CD14-positive monocyte (primary cell): ENCODE measurements at regions not wholly inside any gene's neighbourhood (a gene's known extent, or its start where the extent isn't known, plus 50 kb on each side); places are given as distances from the start of the nearest gene placed in this dataset.

Experiments used
- DNase-seq, 3 donors: peaks; one replicate each; pipeline ENCODE4 v3.0.0-alpha.2; 2011 to 2022
- H2AFZ ChIP-seq: 2 replicates; pipeline ENCODE4 v1.6.0; 2012; ENCODE audit warnings: mild to moderate bottlenecking, low read depth, low read length, inconsistent platforms; ENCODE audit not compliant: insufficient read depth, poor library complexity, severe bottlenecking
- H3K27ac ChIP-seq, 2 donors: 1 replicate in 1 of 2; 2 replicates in 1 of 2; pipeline ENCODE4 v1.5.1; 2012 to 2013; ENCODE audit warnings: low read length in 2 of 2, control low read depth in 1 of 2, inconsistent platforms in 1 of 2, low read depth in 1 of 2, mild to moderate bottlenecking in 1 of 2
- H3K27me3 ChIP-seq, 2 donors: one replicate each; pipeline versions ENCODE4 v1.6.0 to v1.6.1; 2011 to 2013; ENCODE audit warnings: low read length in 2 of 2; ENCODE audit not compliant: control insufficient read depth in 2 of 2, insufficient read depth in 2 of 2
- H3K36me3 ChIP-seq, 2 donors: replicated peaks in 1 of 2; 1 replicate in 1 of 2; 2 replicates in 1 of 2; pipeline versions ENCODE4 v1.5.1 to v1.6.1; 2012 to 2013; ENCODE audit warnings: low read length in 2 of 2, control low read depth in 1 of 2, inconsistent platforms in 1 of 2, mild to moderate bottlenecking in 1 of 2; ENCODE audit not compliant: insufficient read depth in 2 of 2, control insufficient read depth in 1 of 2
- H3K4me1 ChIP-seq, 2 donors: 1 replicate in 1 of 2; 2 replicates in 1 of 2; pipeline versions ENCODE4 v1.5.1 to v1.6.1; 2012 to 2013; ENCODE audit warnings: low read length in 2 of 2, control low read depth in 1 of 2, inconsistent platforms in 1 of 2, mild to moderate bottlenecking in 1 of 2, moderate library complexity in 1 of 2; ENCODE audit not compliant: insufficient read depth in 2 of 2, control insufficient read depth in 1 of 2
- H3K4me2 ChIP-seq: replicated peaks from 2 replicates; pipeline ENCODE3; 2012; ENCODE audit warnings: low read length, moderate library complexity, mild to moderate bottlenecking; ENCODE audit not compliant: poor library complexity, severe bottlenecking; ENCODE audit errors: extremely low read depth
- H3K4me3 ChIP-seq, 3 experiments: fragments of 200-600 bp in 1 of 3; sonication (generic) in 1 of 3; replicated peaks in 1 of 3; 1 replicate in 2 of 3; 2 replicates in 1 of 3; pipeline ENCODE4 v1.5.1; 2011 to 2013; ENCODE audit warnings: low read length in 3 of 3, mild to moderate bottlenecking in 3 of 3, control low read depth in 2 of 3, low read depth in 2 of 3, inconsistent platforms in 1 of 3, moderate library complexity in 1 of 3
- H3K79me2 ChIP-seq: 2 replicates; pipeline ENCODE4 v1.6.0; 2012; ENCODE audit warnings: mild to moderate bottlenecking, control low read depth, inconsistent platforms, low read length, moderate library complexity; ENCODE audit not compliant: insufficient read depth
- H3K9ac ChIP-seq: 2 replicates; pipeline ENCODE4 v1.6.0; 2017; ENCODE audit warnings: low read length, mild to moderate bottlenecking; ENCODE audit not compliant: insufficient read depth, poor library complexity, severe bottlenecking
- H3K9me3 ChIP-seq, 2 donors: replicated peaks in 1 of 2; 1 replicate in 1 of 2; 2 replicates in 1 of 2; pipeline versions ENCODE4 v1.5.1 to v1.6.1; 2012 to 2013; ENCODE audit warnings: low read length in 2 of 2, control low read depth in 1 of 2; ENCODE audit not compliant: control insufficient read depth in 1 of 2, insufficient read depth in 1 of 2
- H4K20me1 ChIP-seq: 2 replicates; pipeline ENCODE4 v1.6.0; 2012; ENCODE audit warnings: mild to moderate bottlenecking, low read length, control low read depth, moderate library complexity; ENCODE audit not compliant: insufficient read depth
- H3K27ac Mint-ChIP-seq, 7 donors: one replicate each; pipeline ENCODE4 v1.8.0; 2020; ENCODE audit warnings: mild to moderate bottlenecking in 7 of 7, mixed read lengths in 7 of 7, moderate library complexity in 6 of 7, inconsistent platforms in 2 of 7
- H3K27me3 Mint-ChIP-seq, 3 donors: one replicate each; pipeline ENCODE4 v1.8.0; 2021 to 2022; ENCODE audit warnings: low read depth in 3 of 3, mild to moderate bottlenecking in 3 of 3, mixed read lengths in 3 of 3, moderate library complexity in 3 of 3, inconsistent platforms in 1 of 3
- H3K36me3 Mint-ChIP-seq, 2 donors: one replicate each; pipeline ENCODE4 v1.8.0; 2020; ENCODE audit warnings: mixed read lengths in 2 of 2, inconsistent platforms in 1 of 2, mild to moderate bottlenecking in 1 of 2
- H3K4me1 Mint-ChIP-seq: one replicate; pipeline ENCODE4 v1.8.0; 2020; ENCODE audit warnings: mild to moderate bottlenecking, mixed read lengths
- H3K4me3 Mint-ChIP-seq, 2 donors: one replicate each; pipeline ENCODE4 v1.8.0; 2020; ENCODE audit warnings: mild to moderate bottlenecking in 2 of 2, mixed read lengths in 2 of 2, moderate library complexity in 1 of 2
- H3K9me3 Mint-ChIP-seq, 7 donors: one replicate each; pipeline ENCODE4 v1.8.0; 2020 to 2022; ENCODE audit warnings: mixed read lengths in 7 of 7, mild to moderate bottlenecking in 6 of 7, moderate library complexity in 6 of 7, inconsistent platforms in 2 of 7
- CTCF ChIP-seq: fragments of 200-600 bp; IDR thresholded peaks from one replicate; pipeline ENCODE4 v1.8.0; 2022; ENCODE audit warnings: antibody characterized with exemption, mild to moderate bottlenecking
- WGBS: methylation state at CpG from one replicate; pipeline ENCODE4 v1.1.5; 2013; ENCODE audit warnings: missing lambda C conversion rate; ENCODE audit not compliant: insufficient coverage; 5-methylcytosine and 5-hydroxymethylcytosine counted together
- intact Hi-C, 2 donors: fragments of 100-400 bp; cut with micrococcal nuclease; formaldehyde crosslinking; loops; one replicate each; pipeline versions ENCODE4 v1.15.0 to v1.15.1; 2023

GRCh38 chr2:225226441-225226840 is 173.1 kb upstream of the NYAP2 start:
- intact Hi-C loops, result no loop called here
- H3K4me3 Mint-ChIP-seq, result no peak overlapping the region

GRCh38 chr2:225223301-225223700 is 176.2 kb upstream of the NYAP2 start:
- H3K4me2 ChIP-seq, result no peak overlapping the region
- Mint-ChIP-seq H3K4me1 (no peaks in the 10 kb centered on the region), H3K36me3 (no peaks in the 10 kb centered on the region), H3K27me3 (no peaks in the 10 kb centered on the region), H3K4me3 (no peak overlapping the region), H3K9me3 (peaks cover 0 to 2% (median 0%) of the 10 kb centered on the region in 7 donors), H3K27ac (no peak overlapping the region)
- H3K9ac ChIP-seq, result no peak overlapping the region
- no peaks in the 10 kb centered on the region for H4K20me1 ChIP-seq
- H3K4me1 ChIP-seq, result no peaks in the 10 kb centered on the region
- no peak overlapping the region for H2AFZ ChIP-seq
- H3K9me3 ChIP-seq, result no peaks in the 10 kb centered on the region
- intact Hi-C loops, result no loop called here
- no peaks in the 10 kb centered on the region for H3K36me3 ChIP-seq
- H3K27me3 ChIP-seq, result no peaks in the 10 kb centered on the region
- DNase-seq, result no peak
- TF ChIP-seq CTCF, result no peak
- H3K4me3 ChIP-seq, result no peak overlapping the region
- no peaks in the 10 kb centered on the region for H3K79me2 ChIP-seq
- H3K27ac ChIP-seq, result no peak overlapping the region

More at GRCh38 chr2:225226441-225226840, 173.1 kb upstream of the NYAP2 start:
- Mint-ChIP-seq H3K9me3 (peaks cover 0 to 5% (median 2%) of the 10 kb centered on the region in 7 donors), H3K4me1 (no peaks in the 10 kb centered on the region), H3K27ac (no peak overlapping the region), H3K36me3 (no peaks in the 10 kb centered on the region), H3K27me3 (no peaks in the 10 kb centered on the region)
- H4K20me1 ChIP-seq, result no peaks in the 10 kb centered on the region
- WGBS, result no CpG with 5 or more reads among the region's 4 CpGs
- TF ChIP-seq CTCF, result no peak
- no peak overlapping the region for H2AFZ ChIP-seq
- H3K36me3 ChIP-seq, result no peaks in the 10 kb centered on the region
- H3K4me1 ChIP-seq, result no peaks in the 10 kb centered on the region
- H3K4me3 ChIP-seq, result no peak overlapping the region
- no peak overlapping the region for H3K4me2 ChIP-seq
- DNase-seq, result no peak
- no peaks in the 10 kb centered on the region for H3K27me3 ChIP-seq
- no peak overlapping the region for H3K9ac ChIP-seq
- H3K27ac ChIP-seq, result no peak overlapping the region
- peaks cover 0 to 4% of the 10 kb centered on the region in 2 donors for H3K9me3 ChIP-seq
- H3K79me2 ChIP-seq, result no peaks in the 10 kb centered on the region
